ENCODE measurements at regions not wholly inside any gene's neighbourhood (a gene's known extent, or its start where the extent isn't known, plus 50 kb on each side); places are given as distances from the start of the nearest gene placed in this dataset.

DNA sequence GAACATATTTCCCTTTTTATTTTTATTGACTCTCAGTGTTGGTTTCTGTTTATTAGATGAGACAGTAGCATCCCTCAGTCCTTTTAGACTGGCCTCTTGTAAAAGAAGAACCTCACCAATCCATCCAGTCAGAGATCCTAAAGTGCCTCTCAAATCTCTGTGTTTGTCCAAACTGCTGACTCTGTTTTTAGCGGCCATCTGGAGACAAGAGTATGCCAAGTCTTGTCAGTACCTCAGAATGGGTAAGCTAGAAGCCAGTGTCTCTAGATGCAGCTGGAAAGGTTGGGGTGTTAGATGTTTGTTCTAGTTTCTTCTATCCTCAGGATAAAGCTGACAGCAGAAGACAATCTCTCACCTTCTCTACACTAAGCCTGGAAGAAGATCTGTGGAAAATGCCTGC, 537.7 kb upstream of the ZNF385D start:
- WGBS, 2 experiments (ENCODE audit: extremely low coverage in 1 of 2, insufficient coverage in 1 of 2, insufficient read length in 1 of 2, insufficient replicate concordance in 2 of 2, low coverage in 1 of 2, low lambda C conversion rate in 2 of 2, missing lambda C conversion rate in 1 of 2), result 95% methylated on average over 1 of the region's 1 CpG; no CpG with 5 or more reads in 1 of the 2 experiments
- no peak for FAIRE-seq
- Histone ChIP-seq H4K91ac (replicated peaks; ENCODE audit: insufficient read length, low read length) (no peak overlapping the region), H3K36me3 (ENCODE audit: control insufficient read depth in 2 of 4, insufficient read depth in 4 of 4, low read length in 3 of 4) (no peaks in the 10 kb centered on the region), H4K20me1 (replicated peaks in 1 of 2; ENCODE audit: control insufficient read depth in 1 of 2, insufficient read depth in 2 of 2, low read length in 2 of 2) (no peaks in the 10 kb centered on the region), H3K4me1 (replicated peaks in 1 of 4; ENCODE audit: control insufficient read depth in 3 of 4, insufficient read depth in 4 of 4, low read length in 3 of 4) (no peaks in the 10 kb centered on the region; a peak in 1 of 7 replicates), H2AFZ (ENCODE audit: low read length) (no peak overlapping the region), H2AK5ac (ENCODE audit: low read depth, low read length) (no peak overlapping the region), H3K79me1 (ENCODE audit: low read depth, low read length) (no peaks in the 10 kb centered on the region), H3K4ac (replicated peaks; ENCODE audit: insufficient read length, low read depth, low read length) (no peak overlapping the region), H3K4me3 (ENCODE audit: extremely low read depth in 1 of 4, insufficient read depth in 2 of 4, low read depth in 3 of 4, low read length in 4 of 4) (no peak overlapping the region), H3K14ac (ENCODE audit: insufficient read length) (no peak overlapping the region), H2BK12ac (ENCODE audit: low read depth, low read length) (no peak overlapping the region), H3K18ac (ENCODE audit: extremely low read depth, low read length) (no peak overlapping the region), H4K8ac (ENCODE audit: extremely low read depth, insufficient read depth, low read length) (no peak overlapping the region), H2BK5ac (ENCODE audit: low read depth, low read length) (no peak overlapping the region), H3K9me3 (ENCODE audit: insufficient read depth in 2 of 2, low read depth in 1 of 2, low read length in 1 of 2) (no peaks in the 10 kb centered on the region), H2BK20ac (ENCODE audit: low read length) (no peak overlapping the region), H3K9ac (replicated peaks in 1 of 4; ENCODE audit: extremely low read depth in 1 of 4, low read depth in 3 of 4, low read length in 3 of 4) (no peak overlapping the region), H3K79me2 (ENCODE audit: control insufficient read depth in 1 of 2, insufficient read depth in 2 of 2, low read length in 2 of 2) (no peaks in the 10 kb centered on the region), H3K23me2 (ENCODE audit: low read depth, low read length) (no peaks in the 10 kb centered on the region), H2BK15ac (ENCODE audit: low read length) (no peak overlapping the region), H3K27ac (ENCODE audit: low read depth, low read length) (no peak overlapping the region), H3K56ac (replicated peaks; ENCODE audit: insufficient read length, low read depth, low read length) (no peak overlapping the region), H4K5ac (ENCODE audit: insufficient read length, low read depth, low read length) (no peak overlapping the region), H3K23ac (ENCODE audit: insufficient read length) (no peak overlapping the region), H3K27me3 (replicated peaks in 1 of 4; ENCODE audit: control insufficient read depth in 3 of 4, extremely low read depth in 1 of 4, insufficient read depth in 3 of 4, low read length in 3 of 4) (no peaks in the 10 kb centered on the region), H2BK120ac (replicated peaks; ENCODE audit: low read depth, low read length) (no peak overlapping the region), H3K4me2 (ENCODE audit: insufficient read depth in 1 of 2, low read depth in 2 of 2, low read length in 2 of 2) (no peak overlapping the region)
- TF ChIP-seq SP2 (IDR thresholded peaks at IDR 0.05; ENCODE audit: low read length), result no peak
- no peak for TF ChIP-seq NRF1 (IDR thresholded peaks at IDR 0.05; ENCODE audit: low read depth, low read length)
- TF ChIP-seq TCF12 (IDR thresholded peaks at IDR 0.05; ENCODE audit: low read depth, low read length), result no peak
- no peak for TF ChIP-seq GTF2F1 (IDR thresholded peaks at IDR 0.05; ENCODE audit: borderline replicate concordance, low read depth, low read length)
- ChIA-PET CTCF (ENCODE audit: partially characterized antibody) (no interaction called here), POLR2A (ENCODE audit: partially characterized antibody) (no interaction called here)
- DNase-seq (ENCODE audit: low read depth in 1 of 2, low spot score in 2 of 2), result no peak

Measured in H1 (cell line).